NOMO-1 treated with dmso at 0.1 percent for 144 hours (cell line): ENCODE measurements at regions not wholly inside any gene's neighbourhood (a gene's known extent, or its start where the extent isn't known, plus 50 kb on each side); places are given as distances from the start of the nearest gene placed in this dataset.
"Not testable (repeated sequence)": the region's sequence is repeated elsewhere in the genome, so short reads cannot be mapped to it uniquely, and the experiment has no call there.

Source experiments
- DNase-seq: peaks from one replicate; lab custom pipeline; 2025; ENCODE audit not compliant: unreplicated experiment; lab: John Stamatoyannopoulos, UW

DNA sequence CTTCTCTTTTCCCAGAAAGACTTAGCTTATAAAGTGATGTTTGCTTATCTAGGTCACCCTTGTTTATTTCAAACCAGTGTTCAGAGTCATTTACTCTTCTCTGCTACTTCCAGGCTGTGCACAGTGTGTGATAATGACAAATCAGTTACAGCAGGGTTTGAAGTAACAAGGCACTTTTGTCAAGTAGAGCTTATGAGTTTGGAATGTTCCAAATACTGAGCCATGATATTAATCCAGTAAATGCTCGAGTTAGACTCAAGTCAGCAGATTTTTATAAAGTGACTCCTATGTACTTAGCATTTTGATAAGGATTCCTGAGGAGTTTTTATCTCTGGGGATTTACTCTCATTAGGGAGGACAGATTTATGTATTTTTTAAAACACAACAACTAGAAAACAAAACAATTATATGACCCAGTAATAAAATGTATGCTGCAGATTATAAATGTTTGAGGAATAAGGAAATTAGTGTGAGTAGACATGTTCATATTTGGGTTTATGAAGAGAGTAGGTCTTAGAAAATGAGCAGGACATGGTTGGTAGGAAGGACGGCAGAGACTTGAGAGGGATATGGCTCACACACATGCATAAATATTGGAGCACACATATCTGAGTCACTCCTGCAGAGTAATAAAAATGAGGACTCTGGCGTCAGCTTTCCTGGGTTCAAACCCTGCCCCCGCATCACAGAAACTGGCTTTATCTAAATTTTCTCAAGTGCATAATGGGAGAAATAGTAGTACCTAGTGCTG lies 271.2 kb downstream of the FBXO8 start:
- DNase-seq = no peak

DNA sequence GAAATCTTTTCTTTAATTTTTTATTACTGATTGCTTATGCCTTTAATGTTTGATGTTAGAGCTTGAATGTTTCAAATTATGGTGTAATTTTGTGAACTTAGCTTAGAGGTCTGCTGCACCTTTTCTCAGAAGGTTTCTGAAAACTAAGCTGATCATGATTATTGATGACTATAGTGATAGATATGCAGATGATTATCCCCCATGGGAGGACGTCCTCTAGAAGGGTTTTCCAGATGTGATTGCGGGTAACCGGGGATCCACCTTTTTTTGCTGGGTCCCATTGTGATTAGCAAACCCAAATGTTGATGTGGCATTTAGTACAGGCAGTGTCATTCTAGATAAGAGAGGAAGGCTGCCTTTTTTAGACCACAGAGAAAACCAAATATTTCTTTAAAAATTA lies 272.9 kb downstream of the FBXO8 start:
- DNase-seq = no peak

DNA sequence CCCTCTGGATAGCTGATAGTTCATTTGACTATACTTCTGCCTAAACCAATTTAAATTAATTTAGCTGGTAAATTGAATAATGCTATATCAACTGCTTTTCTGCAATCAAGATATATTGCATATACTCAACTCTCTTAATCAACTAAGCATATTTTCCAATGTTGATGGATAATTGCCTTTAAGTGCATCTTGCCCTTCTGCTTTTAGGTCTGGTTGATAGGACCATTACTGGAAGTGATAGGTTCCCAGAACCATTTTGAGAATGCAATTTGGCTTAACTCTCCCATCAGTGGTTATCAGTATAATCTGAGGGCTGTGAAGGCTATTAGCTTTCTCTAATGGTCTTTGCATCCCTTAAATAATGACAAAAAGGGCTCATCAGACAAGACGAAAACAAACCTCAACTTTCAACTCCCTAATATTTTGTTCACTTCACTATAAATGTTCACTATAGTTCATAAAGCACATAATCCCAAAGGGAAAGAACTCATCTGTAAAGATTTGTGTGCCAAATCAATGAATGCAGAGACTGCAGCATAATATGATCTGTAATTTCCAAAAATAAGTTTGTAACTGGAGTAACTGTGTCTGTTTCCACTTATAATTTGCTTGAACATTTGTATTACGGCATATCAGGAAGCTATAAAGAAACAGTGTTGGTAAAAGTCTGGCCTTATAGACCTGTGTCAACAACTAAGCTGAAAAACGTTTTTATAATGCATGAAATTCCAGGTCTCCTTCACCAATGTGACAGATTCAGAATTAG lies 273.6 kb downstream of the FBXO8 start:
- DNase-seq = no peak

DNA sequence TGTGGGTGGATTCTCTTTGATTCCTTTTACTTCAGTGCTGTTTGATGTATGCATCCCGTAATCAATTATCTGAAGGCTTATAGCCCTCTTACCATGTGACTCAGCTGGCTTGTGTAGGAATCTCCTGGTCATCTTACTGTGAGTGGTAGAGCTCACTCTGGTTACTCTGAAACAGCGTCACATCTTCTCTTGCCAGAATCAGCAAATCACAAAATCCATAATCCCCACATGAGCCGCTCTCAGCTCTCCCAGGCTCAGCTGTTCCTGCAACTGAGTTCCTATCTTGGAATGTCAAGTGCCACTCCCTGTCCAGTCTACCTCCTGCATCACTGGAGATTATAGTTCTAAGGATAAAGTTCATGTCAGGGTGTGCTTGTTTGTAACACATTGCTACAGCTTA lies 278.0 kb downstream of the FBXO8 start:
- DNase-seq = no peak

DNA sequence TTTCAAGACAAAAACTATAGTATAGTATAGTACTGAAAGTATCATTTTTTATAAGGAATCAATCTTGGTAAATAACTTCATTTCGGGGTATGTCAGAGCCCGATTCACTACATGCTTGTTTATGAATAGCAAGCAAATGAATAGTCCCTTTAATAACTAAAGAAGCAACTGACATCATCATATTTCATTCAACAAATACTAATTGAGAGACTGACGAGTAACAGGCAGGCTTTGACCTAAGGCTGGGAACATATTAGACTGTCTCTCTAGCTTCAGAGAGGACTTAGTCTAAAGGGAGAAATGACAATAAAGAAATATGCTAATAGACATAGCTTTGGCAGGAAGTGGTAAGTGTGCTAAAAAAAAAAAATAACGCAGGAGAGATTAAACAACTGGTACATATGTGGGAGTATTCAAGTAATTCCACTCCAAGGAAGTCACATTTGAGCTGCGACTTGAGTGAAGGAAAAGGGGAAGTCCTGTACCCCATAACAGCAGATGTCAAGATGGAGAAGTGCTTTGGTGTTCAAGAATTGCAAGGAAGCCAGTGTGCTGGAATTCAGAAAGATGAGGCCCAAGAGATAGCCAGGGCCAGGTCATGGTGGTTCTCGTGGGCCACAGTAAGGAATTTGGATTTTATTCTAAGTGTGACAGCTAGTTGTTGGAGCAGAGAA lies 284.9 kb downstream of the FBXO8 start:
- peak; percentile 56 for DNase-seq

DNA sequence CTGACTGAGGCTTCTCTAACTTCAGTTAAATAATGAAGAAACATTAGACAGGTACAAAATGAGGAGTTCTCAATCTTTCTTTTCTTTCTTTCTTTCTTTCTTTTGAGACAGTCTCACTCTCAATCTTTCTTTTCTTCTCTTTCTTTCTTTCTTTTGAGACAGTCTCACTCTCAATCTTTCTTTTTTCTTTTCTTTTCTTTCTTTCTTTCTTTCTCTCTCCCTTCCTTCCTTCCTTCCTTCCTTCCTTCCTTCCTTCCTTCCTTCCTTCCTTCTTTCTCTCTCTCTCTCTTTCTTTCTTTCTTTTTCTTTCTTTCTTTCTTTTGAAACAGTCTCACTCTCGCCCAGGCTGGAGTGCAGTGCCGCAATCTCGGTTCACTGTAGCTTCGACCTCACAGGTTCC lies 287.7 kb downstream of the FBXO8 start:
- DNase-seq = not testable (repeated sequence)

DNA sequence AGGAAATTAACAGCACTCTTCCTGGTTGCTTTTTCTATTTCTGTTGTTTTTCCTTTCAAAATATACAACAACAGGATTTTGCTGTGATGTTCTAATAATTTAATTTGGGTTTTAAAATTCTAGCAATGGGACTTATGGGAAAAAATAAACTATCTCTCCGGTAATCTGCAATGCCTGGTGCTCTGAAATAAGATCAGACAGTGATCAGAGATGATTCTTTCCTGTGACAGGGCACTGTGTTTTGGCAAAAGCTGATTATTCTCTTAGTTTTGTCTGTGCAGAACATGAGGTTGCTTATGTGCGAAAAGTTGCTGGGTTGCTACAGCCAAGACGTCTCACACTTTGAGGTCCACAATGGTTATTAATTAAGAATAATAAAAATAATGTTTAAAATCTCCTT lies 291.7 kb downstream of the FBXO8 start:
- no peak for DNase-seq

DNA sequence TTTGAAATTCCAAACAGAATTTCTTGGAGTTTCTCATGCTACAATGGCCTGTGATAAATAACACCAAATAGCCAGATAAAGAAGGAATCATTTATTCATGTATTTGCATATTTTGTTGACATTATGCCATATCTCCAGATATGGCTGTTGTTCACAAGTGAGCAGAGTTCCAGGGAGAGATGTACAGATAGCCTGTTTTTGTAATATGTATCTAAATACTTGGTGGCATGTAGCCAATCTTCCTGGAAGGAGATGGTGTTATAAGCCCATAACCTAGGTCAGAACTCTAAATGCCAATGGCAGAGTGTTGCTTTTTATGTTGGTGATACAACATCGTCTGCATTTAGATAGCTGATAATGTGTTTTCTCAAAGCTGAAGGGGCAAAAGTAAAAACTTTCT lies 292.2 kb downstream of the FBXO8 start:
- no peak for DNase-seq

DNA sequence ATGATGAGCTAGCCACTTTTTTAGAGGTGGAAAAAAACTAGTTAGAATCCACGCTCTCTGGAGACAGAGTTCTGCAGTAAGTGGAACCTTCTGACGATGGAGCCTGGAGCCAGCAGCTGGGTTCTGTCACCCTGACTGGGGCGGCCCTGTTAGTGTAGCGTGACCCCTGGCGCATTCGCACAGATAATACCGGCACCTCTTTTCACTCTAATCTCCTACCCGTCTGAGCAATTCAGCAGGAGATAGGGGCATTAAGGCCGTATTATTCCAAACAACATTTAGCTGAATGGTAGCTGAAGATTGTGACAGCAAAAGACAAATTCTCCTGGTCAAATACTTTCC lies 292.6 kb downstream of the FBXO8 start:
- no peak for DNase-seq

DNA sequence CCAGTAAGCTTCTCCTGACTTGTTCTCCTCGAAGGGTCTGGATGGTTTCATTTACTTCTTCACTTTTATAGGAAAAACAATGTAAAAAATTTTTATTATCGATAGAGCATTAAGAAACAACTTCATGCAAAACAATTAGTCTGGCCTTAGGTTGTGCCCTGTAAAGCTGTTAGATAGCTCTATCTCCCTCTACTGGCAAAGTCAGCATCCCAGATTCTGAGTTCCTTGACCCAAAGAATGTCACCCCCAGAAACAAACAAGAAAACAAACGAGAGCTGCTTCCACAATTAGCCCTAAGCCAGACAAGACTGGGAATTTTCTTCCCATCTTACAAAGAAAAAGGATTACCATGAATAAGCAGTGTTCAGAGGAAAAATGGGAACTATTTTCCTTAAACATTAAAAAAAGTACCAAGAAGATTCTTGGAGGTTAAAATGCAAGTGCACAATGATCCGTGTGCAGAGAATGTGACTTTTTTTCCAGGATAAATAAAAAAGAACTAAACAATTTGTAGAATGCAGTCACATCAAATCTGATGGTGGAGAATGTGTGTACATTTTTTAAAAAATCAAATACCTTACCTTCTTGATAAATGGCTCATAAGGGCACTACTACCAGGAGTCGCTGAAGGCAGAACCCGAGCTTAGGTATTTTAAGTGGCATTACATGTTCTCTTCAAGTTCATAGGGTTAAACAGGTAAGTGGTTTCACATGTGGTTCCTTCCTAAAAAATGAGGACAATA lies 293.2 kb downstream of the FBXO8 start:
- DNase-seq = no peak

DNA sequence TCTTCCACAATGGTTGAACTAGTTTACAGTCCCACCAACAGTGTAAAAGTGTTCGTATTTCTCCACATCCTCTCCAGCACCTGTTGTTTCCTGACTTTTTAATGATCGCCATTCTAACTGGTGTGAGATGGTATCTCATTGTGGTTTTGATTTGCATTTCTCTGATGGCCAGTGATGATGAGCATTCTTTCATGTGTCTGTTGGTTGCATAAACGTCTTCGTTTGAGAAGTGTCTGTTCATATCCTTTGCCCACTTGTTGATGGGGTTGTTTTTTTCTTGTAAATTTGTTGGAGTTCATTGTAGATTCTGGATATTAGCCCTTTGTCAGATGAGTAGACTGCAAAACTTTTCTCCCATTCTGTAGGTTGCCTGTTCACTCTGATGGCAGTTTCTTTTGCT lies 319.9 kb downstream of the FBXO8 start:
- not testable (repeated sequence) for DNase-seq

DNA sequence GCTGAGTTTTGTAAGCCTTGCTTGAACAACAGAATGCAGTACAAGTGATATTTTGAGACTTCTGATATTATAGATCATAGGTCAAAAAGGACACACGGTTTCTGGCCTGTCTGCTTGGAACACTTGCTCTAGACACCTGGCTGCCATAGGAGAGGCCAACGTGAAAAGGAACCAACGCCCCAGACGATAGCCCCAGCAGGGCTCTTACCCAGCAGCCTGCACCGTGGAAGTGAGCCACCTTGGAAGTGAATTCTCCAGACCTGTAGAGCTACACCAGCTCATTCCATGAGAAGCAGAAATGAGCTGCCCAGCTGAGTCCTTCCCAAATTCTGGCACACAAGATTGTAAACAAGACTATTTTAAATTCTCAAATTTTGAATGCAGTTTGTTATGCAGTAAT lies 323.1 kb downstream of the FBXO8 start:
- no peak for DNase-seq

DNA sequence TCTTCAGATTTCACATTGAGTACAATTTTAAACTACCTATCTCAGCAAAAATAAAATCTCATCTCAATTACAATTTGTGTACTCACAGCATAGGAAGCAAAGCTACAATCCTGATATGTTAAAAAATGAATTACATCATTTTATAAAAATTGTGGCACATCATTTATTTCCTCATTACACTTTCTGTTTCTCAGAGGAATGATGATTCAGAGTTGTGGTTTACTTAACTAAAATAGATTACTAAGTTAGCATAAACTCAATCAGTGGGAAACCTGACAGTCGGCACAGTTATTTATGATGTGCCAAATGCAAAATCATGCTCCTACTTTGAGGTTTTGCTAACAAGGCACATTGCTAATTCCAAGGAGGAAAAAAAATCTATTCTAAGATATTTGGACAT lies 325.0 kb downstream of the FBXO8 start:
- DNase-seq = peak; percentile 26

DNA sequence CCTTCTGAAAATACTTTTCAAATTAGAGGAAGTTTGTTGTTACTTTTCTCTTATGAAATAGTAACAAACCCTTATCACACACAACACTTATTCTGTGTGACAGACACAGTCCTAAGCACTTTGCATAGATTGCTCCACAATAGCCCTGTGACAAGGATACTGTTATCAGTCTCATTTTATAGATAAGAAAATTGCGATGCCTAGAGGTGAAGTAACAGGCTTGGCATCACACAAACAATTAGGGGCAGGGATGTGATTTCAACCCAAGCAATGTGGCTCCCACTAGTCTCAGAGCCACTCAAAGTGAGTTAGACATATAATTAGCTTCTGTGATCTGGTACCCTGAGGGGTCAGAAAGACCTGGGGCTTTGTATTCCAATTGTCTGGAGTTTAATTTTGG lies 339.9 kb downstream of the FBXO8 start:
- DNase-seq = no peak

DNA sequence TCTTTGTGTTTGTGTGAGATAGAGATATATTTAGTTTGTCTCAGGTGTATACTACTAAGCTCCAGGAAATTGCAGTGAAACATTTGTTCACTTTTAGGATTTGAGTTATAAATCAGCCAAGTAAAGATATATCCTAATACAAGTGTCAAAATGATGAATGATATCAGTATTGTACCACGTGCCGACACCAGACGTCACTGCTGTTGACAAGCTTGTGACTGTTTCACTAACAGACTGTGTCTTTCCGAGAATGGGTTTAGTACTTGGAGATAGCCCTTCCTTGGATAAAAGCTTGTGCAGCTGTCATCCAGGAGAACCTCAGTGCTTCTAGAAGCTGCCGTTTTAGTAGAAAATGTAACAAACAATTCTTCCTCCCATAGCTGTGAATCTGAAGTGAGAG lies 343.3 kb downstream of the FBXO8 start:
- DNase-seq = no peak

DNA sequence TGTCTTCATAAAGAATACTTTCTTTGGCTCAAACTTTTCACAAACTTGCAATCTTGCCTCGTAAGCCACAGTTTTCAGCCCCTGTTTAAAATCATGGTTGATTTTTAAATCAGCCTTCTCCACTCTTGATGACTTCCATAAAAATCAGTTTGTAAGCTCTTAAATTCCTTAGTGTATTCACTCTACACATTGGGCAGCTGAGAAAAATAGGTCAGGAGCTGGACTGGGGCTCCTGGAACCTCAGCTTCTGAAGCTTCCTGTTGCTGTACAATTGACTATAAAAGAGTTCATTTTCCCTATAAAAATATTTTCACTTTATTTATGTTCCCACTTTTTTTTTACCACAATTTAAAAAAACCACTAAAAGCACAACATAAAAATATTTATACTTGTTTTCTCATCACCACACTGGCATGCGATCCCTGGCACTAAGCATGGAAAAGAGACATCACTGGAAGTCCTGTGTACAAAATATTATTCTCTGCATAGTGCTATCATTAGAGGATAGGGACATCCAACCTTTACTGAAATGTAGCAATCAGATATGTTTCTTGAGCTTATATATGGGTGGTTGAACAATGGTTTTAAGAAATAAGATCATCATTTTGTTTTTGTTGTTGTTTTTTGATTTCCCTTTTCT lies 345.7 kb downstream of the FBXO8 start:
- no peak for DNase-seq

DNA sequence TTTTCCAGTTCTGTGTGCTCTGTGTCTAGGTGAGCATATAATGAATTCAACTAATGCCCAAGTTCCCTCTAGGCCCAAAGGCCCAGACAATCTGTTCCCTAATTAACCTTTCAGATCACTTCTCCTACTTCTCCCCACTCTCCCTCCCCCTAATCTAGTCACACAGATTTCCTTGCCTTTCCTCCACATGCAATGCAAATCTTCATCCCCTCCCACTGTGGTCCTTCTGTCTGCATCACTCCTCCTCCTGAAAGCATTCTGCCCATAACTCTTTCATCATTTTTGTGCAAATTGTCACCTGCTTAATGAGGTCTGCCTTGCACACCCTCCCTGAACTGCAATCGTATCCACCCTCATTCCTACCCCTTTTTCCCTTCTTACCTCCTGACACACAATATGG lies 346.6 kb downstream of the FBXO8 start:
- DNase-seq = no peak

DNA sequence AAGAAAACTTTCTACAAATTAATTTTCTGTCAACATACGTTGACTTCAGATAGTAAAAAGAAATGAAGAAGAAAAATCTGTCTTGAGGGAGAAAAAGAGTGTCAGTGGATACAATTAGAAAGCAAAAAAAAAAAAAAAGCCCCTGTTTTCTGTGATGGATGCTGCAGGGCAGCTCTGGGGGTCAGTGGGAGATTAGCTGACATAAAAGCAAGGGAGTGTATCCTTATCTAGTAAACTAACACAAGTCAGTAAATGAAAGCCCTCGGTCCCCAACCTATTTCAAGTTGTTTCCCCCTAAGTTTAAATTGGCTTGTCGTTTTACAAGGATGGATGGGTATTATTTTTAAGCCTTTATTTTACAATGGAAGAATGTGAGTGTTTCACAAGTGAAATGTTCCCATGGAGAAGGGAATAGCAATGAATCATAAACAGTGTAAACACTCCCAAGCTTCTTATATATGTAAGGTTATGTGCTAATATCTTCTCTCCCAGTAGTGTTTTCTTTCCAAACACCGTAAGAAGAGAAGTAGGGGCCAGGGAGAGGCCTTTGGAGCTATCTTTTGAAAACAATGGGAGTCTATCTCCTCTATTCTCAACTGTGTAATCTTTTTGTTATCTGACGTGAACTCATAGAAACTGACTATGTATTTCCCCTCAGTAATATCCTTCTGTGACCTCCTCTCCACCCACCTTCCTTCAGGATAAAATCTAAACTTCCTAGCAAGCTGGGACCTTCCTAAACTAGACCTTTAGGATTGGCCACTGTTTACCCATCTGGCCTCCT lies 347.7 kb downstream of the FBXO8 start:
- no peak for DNase-seq

DNA sequence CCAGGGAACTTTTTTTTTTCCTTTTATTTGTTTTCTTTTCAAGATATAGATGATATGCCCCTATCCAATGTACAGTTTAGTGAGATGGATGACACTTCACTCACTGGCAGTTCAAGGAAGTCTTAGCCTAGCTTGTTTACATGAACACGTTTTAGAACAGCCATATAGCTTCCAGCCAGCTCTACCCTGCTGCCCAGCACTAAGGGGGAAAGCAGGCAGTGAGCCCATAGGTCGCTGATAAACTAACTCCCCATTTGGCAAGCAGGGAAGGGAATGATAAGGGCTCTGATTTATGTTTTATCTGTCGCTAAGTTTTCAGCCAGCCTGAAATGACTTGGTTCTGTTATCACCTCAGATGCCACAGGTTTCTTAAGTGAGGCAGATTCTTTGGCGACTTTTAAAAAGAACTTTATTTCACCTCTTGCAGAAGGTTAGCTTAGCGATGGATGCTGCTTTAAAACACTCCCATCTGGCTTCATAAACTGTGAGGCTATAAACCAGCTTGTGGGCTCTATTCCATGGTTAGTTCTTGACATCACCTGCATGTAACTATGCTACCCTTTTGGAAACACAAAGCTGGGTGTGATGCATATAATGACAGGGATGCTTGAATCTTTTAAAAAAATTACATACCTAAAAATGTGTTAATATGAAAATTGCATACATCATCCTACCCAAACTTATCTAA lies 348.4 kb downstream of the FBXO8 start:
- no peak for DNase-seq

DNA sequence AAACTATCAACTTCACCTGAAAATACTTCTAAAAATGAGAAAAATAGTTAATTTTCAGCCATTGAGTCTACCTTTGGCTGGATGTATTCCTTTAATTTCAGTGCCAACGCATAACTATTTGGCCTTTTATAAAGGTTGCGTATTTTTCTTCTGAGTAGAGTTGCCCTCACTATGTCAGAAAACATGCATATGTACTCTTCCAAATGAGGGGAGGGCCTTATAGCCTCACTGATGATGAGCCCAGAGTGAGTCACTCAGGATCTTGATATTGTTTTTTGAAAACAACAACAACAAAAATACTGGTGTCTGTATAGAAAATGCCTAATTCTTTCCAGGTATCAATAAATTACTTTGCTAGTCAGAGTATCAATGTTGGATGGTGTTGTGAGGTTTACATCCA lies 349.3 kb downstream of the FBXO8 start:
- no peak for DNase-seq
